RWPE1 (cell line): ENCODE measurements at regions not wholly inside any gene's neighbourhood (a gene's known extent, or its start where the extent isn't known, plus 50 kb on each side); places are given as distances from the start of the nearest gene placed in this dataset.
"Not testable (repeated sequence)": the region's sequence is repeated elsewhere in the genome, so short reads cannot be mapped to it uniquely, and the experiment has no call there.

Source experiments
- CTCF ChIA-PET: fragments of 350-600 bp; sonication (Branson Sonifier 250); formaldehyde crosslinking; extraction: SDS; loops from one replicate; lab custom pipeline; 2021; lab: Yijun Ruan, JAX
- POLR2A ChIA-PET: fragments of 400-600 bp; formaldehyde crosslinking; extraction: SDS; loops from one replicate; lab custom pipeline; 2020; ENCODE audit warnings: antibody characterized with exemption; ENCODE audit not compliant: low non-redundant PET; lab: Yijun Ruan, JAX
- DNase-seq: peaks from one replicate; pipeline ENCODE4 v3.0.0; 2012; ENCODE audit warnings: low spot score
- H3K27ac ChIP-seq: fragments of 450-650 bp; 2 replicates; pipeline ENCODE4 v1.5.1; 2017
- TF ChIP-seq, protein P1 (sequence below): fragments of 450-650 bp; conservative IDR thresholded peaks from 2 replicates; pipeline ENCODE4 v1.5.1; 2017; ENCODE audit warnings: low read depth, mild to moderate bottlenecking

DNA sequence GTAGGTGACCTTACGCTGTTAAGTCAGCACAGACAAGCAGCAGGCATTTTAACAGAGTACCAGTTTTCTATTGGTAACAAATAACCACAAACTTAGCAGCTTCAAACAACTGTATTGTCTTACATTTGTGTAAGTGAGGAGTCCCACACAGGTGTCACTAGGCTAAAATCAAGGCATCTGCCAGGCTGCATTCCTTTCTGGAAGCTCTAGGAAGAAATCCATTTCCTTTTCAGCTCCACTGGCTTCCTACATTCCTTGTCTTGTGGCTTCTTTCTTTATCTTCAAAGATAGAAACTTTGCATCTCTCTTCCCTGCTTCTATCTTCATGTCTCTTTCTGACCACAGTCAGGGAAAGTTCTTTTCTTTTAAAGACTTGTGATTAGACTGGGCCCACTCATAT, 139.9 kb downstream of the TMEM144 start:
- CTCF ChIA-PET: interaction anchor here (0.6 kb wide), 1 partner anchor 142 kb away, joined by 3 read pairs; no protein-coding TSS in a partner anchor
- TF ChIP-seq, protein P1, sequence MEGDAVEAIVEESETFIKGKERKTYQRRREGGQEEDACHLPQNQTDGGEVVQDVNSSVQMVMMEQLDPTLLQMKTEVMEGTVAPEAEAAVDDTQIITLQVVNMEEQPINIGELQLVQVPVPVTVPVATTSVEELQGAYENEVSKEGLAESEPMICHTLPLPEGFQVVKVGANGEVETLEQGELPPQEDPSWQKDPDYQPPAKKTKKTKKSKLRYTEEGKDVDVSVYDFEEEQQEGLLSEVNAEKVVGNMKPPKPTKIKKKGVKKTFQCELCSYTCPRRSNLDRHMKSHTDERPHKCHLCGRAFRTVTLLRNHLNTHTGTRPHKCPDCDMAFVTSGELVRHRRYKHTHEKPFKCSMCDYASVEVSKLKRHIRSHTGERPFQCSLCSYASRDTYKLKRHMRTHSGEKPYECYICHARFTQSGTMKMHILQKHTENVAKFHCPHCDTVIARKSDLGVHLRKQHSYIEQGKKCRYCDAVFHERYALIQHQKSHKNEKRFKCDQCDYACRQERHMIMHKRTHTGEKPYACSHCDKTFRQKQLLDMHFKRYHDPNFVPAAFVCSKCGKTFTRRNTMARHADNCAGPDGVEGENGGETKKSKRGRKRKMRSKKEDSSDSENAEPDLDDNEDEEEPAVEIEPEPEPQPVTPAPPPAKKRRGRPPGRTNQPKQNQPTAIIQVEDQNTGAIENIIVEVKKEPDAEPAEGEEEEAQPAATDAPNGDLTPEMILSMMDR: no peak
- H3K27ac ChIP-seq: no peak overlapping the region
- DNase-seq: no peak
- POLR2A ChIA-PET: no interaction called here

DNA sequence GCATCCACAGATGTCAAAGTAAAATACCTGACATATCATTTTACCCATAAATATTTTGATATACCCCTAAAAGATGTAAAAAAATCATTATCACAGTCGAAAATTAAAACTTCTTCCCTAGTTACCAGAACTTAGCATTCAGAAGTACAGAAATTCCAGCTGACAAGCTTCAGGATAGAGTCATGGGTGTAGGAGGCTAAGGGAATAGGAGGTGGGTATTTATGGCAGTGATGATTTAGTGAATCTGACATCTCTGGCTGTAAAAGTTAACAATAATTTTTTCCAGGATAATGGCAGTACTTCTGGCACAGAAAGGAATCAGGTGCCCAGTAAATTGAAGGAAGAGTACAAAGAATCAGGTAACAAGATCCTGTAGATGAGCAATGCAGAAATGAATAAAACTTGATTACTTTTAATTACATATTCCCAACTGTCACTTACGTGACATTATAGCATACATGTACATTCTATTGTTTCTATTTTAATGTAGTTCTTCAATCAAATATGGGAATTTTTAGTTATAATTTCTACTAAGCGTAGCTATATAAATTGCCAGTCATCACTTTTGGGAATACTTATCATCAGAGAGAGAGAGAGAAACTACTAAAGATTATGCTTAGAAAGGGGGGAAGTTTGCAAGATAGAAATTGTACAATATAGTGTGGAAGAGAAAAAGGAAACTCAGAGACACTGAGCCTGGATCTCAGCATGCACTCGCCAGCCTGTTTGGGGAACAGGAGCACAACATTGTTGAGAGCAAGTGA, 143.4 kb downstream of the TMEM144 start:
- no peak overlapping the region for H3K27ac ChIP-seq
- ChIA-PET CTCF (no interaction called here), POLR2A (no interaction called here)
- TF ChIP-seq, protein P1: no peak
- no peak for DNase-seq

DNA sequence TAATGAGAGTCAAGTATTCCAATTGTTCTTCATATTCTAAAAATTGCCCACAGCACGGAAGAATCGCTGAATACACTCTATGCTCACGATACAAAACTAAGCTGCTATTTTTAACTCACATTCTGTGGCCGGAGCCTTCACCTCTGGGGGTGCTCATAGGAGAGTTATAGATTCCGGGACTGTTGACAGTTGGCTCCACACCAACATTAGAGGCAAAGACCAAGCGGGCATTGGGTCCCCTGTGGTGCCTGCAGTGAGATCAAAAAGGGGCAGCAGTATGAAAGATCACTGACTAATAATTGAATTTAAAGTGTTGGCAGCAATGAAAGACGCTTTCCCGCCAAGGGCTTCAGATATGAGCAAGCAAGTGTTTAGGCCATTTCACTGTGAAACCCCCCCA, 146.0 kb downstream of the TMEM144 start:
- ChIA-PET CTCF (interaction anchor here (0.6 kb wide), 1 partner anchor 68 kb away, joined by 4 read pairs; no protein-coding TSS in a partner anchor), POLR2A (no interaction called here)
- DNase-seq: no peak
- no peak overlapping the region for H3K27ac ChIP-seq
- TF ChIP-seq, protein P1: no peak

DNA sequence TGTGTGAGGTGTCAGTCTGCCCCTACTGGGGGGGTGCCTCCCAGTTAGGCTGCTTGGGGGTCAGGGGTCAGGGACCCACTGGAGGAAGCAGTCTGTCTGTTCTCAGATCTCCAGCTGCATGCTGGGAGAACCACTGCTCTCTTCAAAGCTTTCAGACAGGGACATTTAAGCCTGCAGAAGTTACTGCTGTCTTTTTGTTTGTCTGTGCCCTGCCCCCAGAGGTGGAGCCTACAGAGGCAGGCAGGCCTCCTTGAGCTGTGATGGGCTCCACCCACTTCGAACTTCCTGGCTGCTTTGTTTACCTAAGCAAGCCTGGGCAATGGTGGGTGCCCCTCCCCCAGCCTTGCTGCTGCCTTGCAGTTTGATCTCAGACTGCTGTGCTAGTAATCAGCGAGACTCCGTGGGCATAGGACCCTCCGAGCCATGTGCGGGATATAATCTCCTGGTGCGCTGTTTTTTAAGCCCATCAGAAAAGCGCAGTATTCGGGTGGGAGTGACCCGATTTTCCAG, 153.7 kb upstream of the RXFP1 start:
- CTCF ChIA-PET, DNase-seq, POLR2A ChIA-PET: not testable (repeated sequence)
- peak overlapping the region; percentile 12; the same call in 1 of the 2 replicates for H3K27ac ChIP-seq

DNA sequence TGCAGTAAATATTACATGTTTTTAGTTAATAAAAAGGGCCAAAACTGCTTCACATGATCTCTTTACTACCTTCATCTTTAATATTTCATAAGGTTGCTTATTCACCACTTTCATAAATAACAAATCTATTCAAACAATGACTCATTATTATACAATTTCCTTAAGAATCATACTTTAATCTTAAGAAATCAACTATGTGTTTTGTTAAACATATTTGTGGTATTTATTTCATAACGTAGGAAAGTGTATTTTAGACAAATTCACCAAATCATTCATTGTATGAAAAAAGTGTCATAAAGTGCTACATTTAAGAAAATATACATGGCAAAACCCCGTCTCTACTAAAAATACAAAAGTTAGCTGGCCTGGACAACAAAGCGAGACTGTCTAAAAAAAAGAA, 150.5 kb upstream of the RXFP1 start:
- DNase-seq: peak; percentile 51
- TF ChIP-seq, protein P1: no peak
- ChIA-PET CTCF (interaction anchor here (1.0 kb wide), 1 partner anchor 164 kb away, joined by 4 read pairs; no protein-coding TSS in a partner anchor), POLR2A (no interaction called here)
- H3K27ac ChIP-seq: no peak overlapping the region

DNA sequence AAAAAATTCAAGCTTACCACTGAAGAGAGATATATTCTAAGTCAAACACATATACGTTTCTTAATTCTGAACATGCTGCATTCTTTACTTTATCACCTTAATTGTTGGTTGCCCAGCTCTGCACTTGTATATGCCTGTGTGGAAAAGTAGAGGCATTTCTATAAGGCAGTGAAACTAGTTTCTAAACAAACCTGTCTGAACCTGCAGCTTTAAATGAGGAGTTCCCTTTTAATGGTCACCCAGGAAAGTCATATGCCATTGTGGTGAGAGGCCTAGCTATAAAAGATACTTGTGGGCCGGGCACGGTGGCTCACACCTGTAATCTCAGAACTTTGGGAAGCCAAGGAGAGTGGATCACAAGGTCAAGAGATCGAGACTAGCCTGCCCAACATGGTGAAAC, 147.4 kb upstream of the RXFP1 start:
- ChIA-PET POLR2A (no interaction called here), CTCF (interaction anchor here (0.7 kb wide), 1 partner anchor 220 kb away, joined by 3 read pairs; no protein-coding TSS in a partner anchor)
- TF ChIP-seq, protein P1: no peak
- no peak overlapping the region for H3K27ac ChIP-seq
- peak; percentile 19 for DNase-seq

DNA sequence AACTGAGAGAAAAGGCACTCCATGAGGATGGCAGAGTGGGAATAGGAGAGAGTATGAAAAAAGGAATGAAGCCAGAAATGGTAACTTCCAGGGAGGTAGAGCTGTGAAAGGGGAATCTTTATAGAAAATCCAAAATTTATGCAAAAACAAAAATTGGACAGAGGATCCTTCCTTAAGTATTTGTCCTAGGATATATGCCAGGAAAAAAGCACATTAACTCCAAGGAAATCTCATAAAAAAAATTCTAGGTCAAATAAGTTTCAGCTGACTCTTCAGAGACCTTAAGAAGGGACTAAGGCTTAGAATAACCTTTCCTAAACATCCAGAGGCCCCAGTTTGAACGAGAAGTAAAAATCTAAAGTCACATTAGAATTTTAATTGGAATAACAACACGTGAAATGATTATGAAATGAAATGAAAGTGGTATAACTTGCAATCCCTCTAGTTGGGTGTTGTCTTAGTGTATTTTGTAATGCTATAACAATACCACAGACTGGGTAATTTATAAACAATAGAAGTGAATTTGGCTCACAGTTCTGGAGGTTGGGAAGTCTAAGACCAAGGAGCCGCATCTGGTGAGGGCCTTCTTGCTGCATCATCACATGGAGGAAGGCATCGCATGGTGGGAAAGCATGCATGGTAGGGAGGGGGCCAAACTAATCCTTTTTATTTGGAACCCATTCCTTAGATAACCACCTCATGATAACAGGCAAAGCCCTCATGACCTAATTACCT, 145.4 kb upstream of the RXFP1 start:
- DNase-seq: no peak
- TF ChIP-seq, protein P1: no peak
- ChIA-PET CTCF (no interaction called here), POLR2A (no interaction called here)
- no peak overlapping the region for H3K27ac ChIP-seq
